SH-SY5Y (cell line): ENCODE measurements at regions not wholly inside any gene's neighbourhood (a gene's known extent, or its start where the extent isn't known, plus 50 kb on each side); places are given as distances from the start of the nearest gene placed in this dataset.

Experiments
- GATA2 ChIP-seq: IDR thresholded peaks from 2 replicates; pipeline ENCODE4 v1.6.1; 2011; ENCODE audit warnings: mild to moderate bottlenecking, low read depth, low read length
- GATA3 ChIP-seq: IDR thresholded peaks from 2 replicates; pipeline ENCODE4 v1.6.1; 2011; ENCODE audit warnings: low read depth, mild to moderate bottlenecking, low read length, moderate library complexity

- TF ChIP-seq GATA3, result no peak
- no peak for TF ChIP-seq GATA2
These were observed 1581.5 kb downstream of the NCAM2 start for GRCh38 chr21:22579741-22580140.

- TF ChIP-seq GATA2, result no peak
- TF ChIP-seq GATA3, result no peak
These were observed 1583.8 kb downstream of the NCAM2 start for GRCh38 chr21:22582026-22582425.

- TF ChIP-seq GATA3, result no peak
- TF ChIP-seq GATA2, result no peak
These were observed 1586.1 kb downstream of the NCAM2 start for GRCh38 chr21:22584308-22584707.

GRCh38 chr21:22585558-22585957, 1587.3 kb downstream of the NCAM2 start:
- TF ChIP-seq GATA2 (no peak), GATA3 (no peak)

- TF ChIP-seq GATA3 (no peak), GATA2 (no peak)
These were observed 1599.5 kb downstream of the NCAM2 start for GRCh38 chr21:22597660-22598255.

- TF ChIP-seq GATA3 (no peak), GATA2 (no peak)
These were observed 1611.6 kb downstream of the NCAM2 start for GRCh38 chr21:22609802-22610201.

- TF ChIP-seq GATA3 (no peak), GATA2 (no peak)
These were observed 1629.7 kb downstream of the NCAM2 start for GRCh38 chr21:22627911-22628310.

GRCh38 chr21:22630953-22631465, 1632.8 kb downstream of the NCAM2 start:
- TF ChIP-seq GATA3 (no peak), GATA2 (no peak)

- TF ChIP-seq GATA3 (no peak), GATA2 (no peak)
These were observed 1634.0 kb downstream of the NCAM2 start for GRCh38 chr21:22632176-22632575.

GRCh38 chr21:22649246-22649645, 1651.0 kb downstream of the NCAM2 start:
- no peak for TF ChIP-seq GATA3

GRCh38 chr21:22650226-22650625, 1652.0 kb downstream of the NCAM2 start:
- TF ChIP-seq GATA2 (no peak), GATA3 (no peak)

- TF ChIP-seq GATA3 (no peak), GATA2 (no peak)
These were observed 1659.6 kb downstream of the NCAM2 start for GRCh38 chr21:22657781-22658180.

- TF ChIP-seq GATA2 (no peak), GATA3 (no peak)
These were observed 1671.9 kb downstream of the NCAM2 start for GRCh38 chr21:22670148-22670547.

GRCh38 chr21:22679207-22679606, 1681.0 kb downstream of the NCAM2 start:
- TF ChIP-seq GATA3 (no peak), GATA2 (no peak)

GRCh38 chr21:22691658-22692057, 1693.4 kb downstream of the NCAM2 start:
- TF ChIP-seq GATA3 (no peak), GATA2 (no peak)

- TF ChIP-seq GATA2 (no peak), GATA3 (no peak)
These were observed 1705.3 kb downstream of the NCAM2 start for GRCh38 chr21:22703521-22703920.
